IPS-15b (cell line): ENCODE measurements at regions not wholly inside any gene's neighbourhood (a gene's known extent, or its start where the extent isn't known, plus 50 kb on each side); places are given as distances from the start of the nearest gene placed in this dataset.

Source experiments
- H3K27me3 ChIP-seq: one replicate; pipeline ENCODE4 v1.6.1; 2013; ENCODE audit warnings: low read length; ENCODE audit not compliant: control insufficient read depth, insufficient read depth
- H3K36me3 ChIP-seq: one replicate; pipeline ENCODE4 v1.6.1; 2013; ENCODE audit warnings: low read length; ENCODE audit not compliant: control insufficient read depth, insufficient read depth
- H3K4me1 ChIP-seq: one replicate; pipeline ENCODE4 v1.6.1; 2013; ENCODE audit warnings: mild to moderate bottlenecking, low read length; ENCODE audit not compliant: control insufficient read depth, insufficient read depth
- H3K4me3 ChIP-seq: one replicate; pipeline ENCODE4 v1.5.1; 2013; ENCODE audit warnings: low read depth, low read length
- H3K9ac ChIP-seq: one replicate; pipeline ENCODE4 v1.6.1; 2013; ENCODE audit warnings: low read depth, mild to moderate bottlenecking, low read length
- H3K9me3 ChIP-seq: one replicate; pipeline ENCODE4 v1.6.1; 2013; ENCODE audit warnings: mild to moderate bottlenecking, low read length; ENCODE audit not compliant: control insufficient read depth, insufficient read depth

- Histone ChIP-seq H3K4me1 (peaks cover 2% of the 10 kb centered on the region), H3K36me3 (no peaks in the 10 kb centered on the region), H3K9me3 (no peaks in the 10 kb centered on the region), H3K9ac (no peak overlapping the region), H3K27me3 (peaks cover 9% of the 10 kb centered on the region), H3K4me3 (no peak overlapping the region)
Measured at GRCh38 chr16:63612462-63613227, 1509.2 kb downstream of the CDH11 start.

DNA sequence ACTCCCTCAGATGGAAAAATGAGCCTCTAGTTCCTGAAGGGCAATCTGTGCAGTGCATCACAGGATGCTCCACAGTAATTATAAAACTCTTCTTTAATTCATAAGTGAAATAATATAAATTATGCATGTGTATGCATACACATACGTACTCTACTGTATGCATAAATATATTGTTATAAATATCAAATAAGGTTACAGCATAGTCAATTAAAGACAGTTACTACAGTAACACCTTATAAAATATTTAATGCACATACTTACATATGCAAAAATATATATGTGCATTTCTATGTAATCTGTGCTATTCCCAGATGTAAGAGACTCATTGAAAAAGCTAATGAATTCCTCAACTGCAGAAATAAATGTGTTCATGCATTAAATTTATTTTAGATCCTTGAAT is 1515.1 kb downstream of the CDH11 start:
- no peaks in the 10 kb centered on the region for H3K4me1 ChIP-seq
- H3K27me3 ChIP-seq = no peaks in the 10 kb centered on the region
- no peaks in the 10 kb centered on the region for H3K36me3 ChIP-seq
- no peak overlapping the region for H3K4me3 ChIP-seq
- H3K9me3 ChIP-seq = no peaks in the 10 kb centered on the region
- H3K9ac ChIP-seq = no peak overlapping the region

DNA sequence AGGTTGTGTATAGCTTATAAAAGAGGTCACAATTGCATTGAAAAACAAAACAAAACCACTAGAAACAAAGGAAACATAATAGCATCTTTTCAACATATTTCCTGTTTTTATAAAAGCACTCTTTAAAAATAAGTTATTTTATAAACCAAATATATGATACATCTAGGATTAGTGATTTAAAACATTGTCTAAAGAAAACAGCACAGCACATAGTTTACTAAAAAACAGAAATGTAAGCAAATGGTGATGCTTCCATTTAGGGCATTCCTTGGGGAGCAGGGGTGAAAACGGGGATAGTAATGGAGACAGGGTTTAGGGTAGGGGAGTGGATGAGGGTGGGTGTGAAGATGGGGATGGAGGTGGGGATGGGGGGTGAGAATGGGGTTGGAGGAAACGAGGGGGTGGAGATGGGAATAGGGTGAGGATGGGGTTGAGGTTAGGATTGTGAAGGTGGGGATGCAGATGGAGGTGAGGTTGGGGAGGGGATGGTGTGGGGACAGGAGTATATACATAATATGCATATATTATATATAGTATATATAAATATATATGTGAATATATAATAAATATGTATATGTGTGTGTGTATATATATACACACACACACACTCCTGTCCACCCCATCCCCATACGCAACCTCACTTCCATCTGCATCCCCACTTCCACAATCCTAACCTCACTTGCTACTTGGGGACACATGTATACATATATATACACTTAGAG is 1519.5 kb downstream of the CDH11 start:
- Histone ChIP-seq H3K27me3 (no peaks in the 10 kb centered on the region), H3K9ac (no peak overlapping the region), H3K9me3 (no peaks in the 10 kb centered on the region), H3K36me3 (no peaks in the 10 kb centered on the region), H3K4me1 (no peaks in the 10 kb centered on the region), H3K4me3 (no peak overlapping the region)

DNA sequence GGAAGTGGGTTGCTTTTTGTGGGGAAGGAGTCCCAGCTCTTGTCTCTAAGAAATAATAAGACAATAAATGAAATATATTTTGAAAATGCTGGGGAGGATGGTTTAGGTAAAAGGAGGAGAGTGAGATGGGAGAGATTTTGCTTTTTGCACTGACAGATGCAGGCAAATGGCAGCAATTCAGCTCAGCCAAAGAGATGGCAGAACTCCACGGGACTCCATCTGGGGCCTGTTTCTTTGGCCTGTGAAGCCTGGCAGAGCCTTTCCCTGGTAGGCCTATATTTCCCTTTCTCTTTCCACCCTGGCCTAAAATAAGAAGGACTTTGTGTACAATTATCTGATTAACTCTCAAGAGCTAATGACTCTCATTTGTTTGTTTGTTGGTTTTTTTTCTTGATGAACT is 1525.1 kb downstream of the CDH11 start:
- H3K4me3 ChIP-seq = no peak overlapping the region
- H3K9me3 ChIP-seq = no peaks in the 10 kb centered on the region
- H3K4me1 ChIP-seq = no peaks in the 10 kb centered on the region
- H3K27me3 ChIP-seq = no peaks in the 10 kb centered on the region
- H3K9ac ChIP-seq = no peak overlapping the region
- no peaks in the 10 kb centered on the region for H3K36me3 ChIP-seq

GRCh38 chr16:63592852-63593251 is 1529.0 kb downstream of the CDH11 start:
- no peak overlapping the region for H3K4me3 ChIP-seq
- no peaks in the 10 kb centered on the region for H3K9me3 ChIP-seq
- H3K9ac ChIP-seq = no peak overlapping the region
- H3K4me1 ChIP-seq = no peaks in the 10 kb centered on the region
- no peaks in the 10 kb centered on the region for H3K36me3 ChIP-seq
- H3K27me3 ChIP-seq = no peaks in the 10 kb centered on the region

- no peaks in the 10 kb centered on the region for H3K9me3 ChIP-seq
- no peak overlapping the region for H3K9ac ChIP-seq
- no peak overlapping the region for H3K4me3 ChIP-seq
- H3K27me3 ChIP-seq = no peaks in the 10 kb centered on the region
- H3K36me3 ChIP-seq = no peaks in the 10 kb centered on the region
- H3K4me1 ChIP-seq = peaks cover 9% of the 10 kb centered on the region
Measured at GRCh38 chr16:63581570-63581969, 1540.3 kb downstream of the CDH11 start.

- H3K9me3 ChIP-seq = no peaks in the 10 kb centered on the region
Measured at GRCh38 chr16:63578791-63579190, 1542.6 kb upstream of the CDH8 start.

GRCh38 chr16:63577891-63578290 is 1541.7 kb upstream of the CDH8 start:
- no peaks in the 10 kb centered on the region for H3K9me3 ChIP-seq
- no peak overlapping the region for H3K9ac ChIP-seq
- no peaks in the 10 kb centered on the region for H3K36me3 ChIP-seq
- H3K27me3 ChIP-seq = no peaks in the 10 kb centered on the region
- H3K4me3 ChIP-seq = no peak overlapping the region
- H3K4me1 ChIP-seq = peaks cover 18% of the 10 kb centered on the region

More at GRCh38 chr16:63578791-63579190, 1542.6 kb upstream of the CDH8 start:
- no peak overlapping the region for H3K9ac ChIP-seq
- H3K4me3 ChIP-seq = no peak overlapping the region
- no peaks in the 10 kb centered on the region for H3K27me3 ChIP-seq
- no peaks in the 10 kb centered on the region for H3K36me3 ChIP-seq
- peaks cover 18% of the 10 kb centered on the region for H3K4me1 ChIP-seq

DNA sequence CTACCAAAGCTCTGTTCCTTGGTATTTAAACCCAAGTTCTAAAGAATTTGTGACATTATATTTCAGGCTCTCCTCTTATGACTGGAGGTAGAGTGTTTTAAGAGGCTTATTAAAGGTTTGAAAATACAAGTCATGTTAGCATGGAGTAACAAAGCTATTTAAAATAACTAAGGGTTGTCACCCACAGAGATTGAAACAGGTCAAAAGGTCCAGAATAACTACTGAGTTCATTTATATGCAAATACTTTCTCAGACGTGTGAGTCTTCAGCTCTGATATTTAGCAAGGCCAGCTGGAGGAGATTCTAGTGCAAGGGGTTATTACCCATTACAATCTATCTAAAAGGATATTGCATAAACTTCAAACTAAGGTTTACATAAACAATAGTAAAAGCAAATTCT is 1538.8 kb upstream of the CDH8 start:
- Histone ChIP-seq H3K4me1 (peaks cover 18% of the 10 kb centered on the region), H3K27me3 (no peaks in the 10 kb centered on the region), H3K9me3 (no peaks in the 10 kb centered on the region), H3K4me3 (no peak overlapping the region), H3K36me3 (no peaks in the 10 kb centered on the region), H3K9ac (no peak overlapping the region)

DNA sequence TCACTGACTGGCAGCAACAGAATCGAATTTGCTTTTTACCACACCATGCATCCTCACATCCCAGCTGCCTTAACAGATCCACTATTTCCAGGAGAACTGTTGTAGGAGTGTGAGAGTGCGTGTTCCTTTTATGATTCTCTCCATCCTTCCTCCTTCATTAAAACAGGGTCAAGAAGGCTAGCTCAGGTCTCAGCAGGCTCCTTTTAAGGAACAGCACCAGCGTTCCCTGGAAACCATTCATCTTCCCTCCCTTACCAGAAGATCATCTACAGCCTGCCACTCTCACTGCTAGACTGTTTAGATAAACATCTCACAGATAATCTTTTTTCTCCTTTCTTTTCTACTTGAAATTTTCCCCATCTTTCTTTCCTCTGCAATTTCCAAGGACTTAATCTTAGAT is 1531.9 kb upstream of the CDH8 start:
- Histone ChIP-seq H3K4me1 (no peaks in the 10 kb centered on the region), H3K4me3 (no peak overlapping the region), H3K27me3 (no peaks in the 10 kb centered on the region), H3K36me3 (no peaks in the 10 kb centered on the region), H3K9me3 (no peaks in the 10 kb centered on the region), H3K9ac (no peak overlapping the region)

GRCh38 chr16:63563819-63564505 is 1527.7 kb upstream of the CDH8 start:
- Histone ChIP-seq H3K9me3 (no peaks in the 10 kb centered on the region), H3K27me3 (no peaks in the 10 kb centered on the region), H3K36me3 (no peaks in the 10 kb centered on the region), H3K4me1 (no peaks in the 10 kb centered on the region), H3K4me3 (no peak overlapping the region), H3K9ac (no peak overlapping the region)

- no peaks in the 10 kb centered on the region for H3K27me3 ChIP-seq
- H3K36me3 ChIP-seq = no peaks in the 10 kb centered on the region
- H3K4me1 ChIP-seq = no peaks in the 10 kb centered on the region
- no peaks in the 10 kb centered on the region for H3K9me3 ChIP-seq
- no peak overlapping the region for H3K9ac ChIP-seq
- no peak overlapping the region for H3K4me3 ChIP-seq
Measured at GRCh38 chr16:63553980-63554379, 1517.7 kb upstream of the CDH8 start.
